Hepatocyte (in vitro differentiated cells): ENCODE measurements at regions not wholly inside any gene's neighbourhood (a gene's known extent, or its start where the extent isn't known, plus 50 kb on each side); places are given as distances from the start of the nearest gene placed in this dataset.

Experiments
- DNase-seq: peaks from one replicate; pipeline ENCODE4 v3.0.0-alpha.2; 2016; ENCODE audit warnings: low spot score
- H2AFZ ChIP-seq: fragments of 200-600 bp; sonication (generic); 2 replicates; pipeline ENCODE4 v1.6.0; 2016; ENCODE audit warnings: antibody characterized with exemption, mild to moderate bottlenecking
- H3K27ac ChIP-seq: fragments of 200-600 bp; sonication (generic); 2 replicates; pipeline ENCODE4 v1.5.1; 2016; ENCODE audit warnings: mild to moderate bottlenecking
- H3K27me3 ChIP-seq: fragments of 200-600 bp; sonication (generic); 2 replicates; pipeline ENCODE4 v1.6.1; 2016
- H3K36me3 ChIP-seq: fragments of 200-600 bp; sonication (generic); replicated peaks from 2 replicates; pipeline ENCODE4 v1.5.1; 2016; ENCODE audit warnings: low read depth; ENCODE audit not compliant: insufficient read depth
- H3K4me1 ChIP-seq: fragments of 200-600 bp; sonication (generic); 2 replicates; pipeline ENCODE4 v1.5.1; 2016; ENCODE audit warnings: mild to moderate bottlenecking, moderate library complexity; ENCODE audit not compliant: insufficient read depth
- H3K4me2 ChIP-seq: fragments of 200-600 bp; sonication (generic); 2 replicates; pipeline ENCODE4 v1.6.0; 2016
- H3K4me3 ChIP-seq: fragments of 200-600 bp; sonication (generic); 2 replicates; pipeline ENCODE4 v1.5.1; 2016; ENCODE audit warnings: mild to moderate bottlenecking
- H3K79me2 ChIP-seq: fragments of 200-600 bp; sonication (generic); 2 replicates; pipeline ENCODE4 v1.6.0; 2017; ENCODE audit warnings: mild to moderate bottlenecking
- H3K9me2 ChIP-seq: fragments of 200-600 bp; sonication (generic); replicated peaks from 2 replicates; pipeline ENCODE4 v1.6.0; 2017; ENCODE audit warnings: mild to moderate bottlenecking; ENCODE audit not compliant: insufficient read depth
- H3K9me3 ChIP-seq: fragments of 200-600 bp; sonication (generic); 2 replicates; pipeline ENCODE4 v1.5.1; 2016; ENCODE audit warnings: low read depth, mild to moderate bottlenecking
- H4K20me1 ChIP-seq: fragments of 200-600 bp; sonication (generic); 2 replicates; pipeline ENCODE4 v1.6.0; 2016; ENCODE audit warnings: mild to moderate bottlenecking; ENCODE audit not compliant: insufficient read depth, poor library complexity, severe bottlenecking
- CTCF ChIP-seq: fragments of 200-600 bp; sonication (generic); IDR thresholded peaks from 2 replicates; pipeline ENCODE4 v1.5.1; 2016; ENCODE audit warnings: antibody characterized with exemption, mild to moderate bottlenecking; ENCODE audit not compliant: poor library complexity
- EZH2 ChIP-seq: fragments of 200-600 bp; sonication (generic); IDR thresholded peaks from 2 replicates; pipeline ENCODE4 v1.6.1; 2016; ENCODE audit warnings: antibody characterized with exemption, mild to moderate bottlenecking, borderline replicate concordance
- EZH2phosphoT487 ChIP-seq: fragments of 200-600 bp; sonication (generic); IDR thresholded peaks from one replicate; pipeline ENCODE4 v1.6.1; 2018; ENCODE audit warnings: antibody characterized with exemption, mild to moderate bottlenecking, low read depth, moderate library complexity; ENCODE audit not compliant: unreplicated experiment, severe bottlenecking
- WGBS: methylation state at CpG from one replicate; pipeline ENCODE4 v1.1.6; 2016; ENCODE audit warnings: low lambda C conversion rate; ENCODE audit errors: missing lambda C conversion rate; 5-methylcytosine and 5-hydroxymethylcytosine counted together

- WGBS, result 75% methylated on average over 1 of the region's 1 CpG
- H3K79me2 ChIP-seq, result no peaks in the 10 kb centered on the region
- DNase-seq, result no peak
- H3K9me2 ChIP-seq, result no peaks in the 10 kb centered on the region
- H3K4me3 ChIP-seq, result no peak overlapping the region
- H3K9me3 ChIP-seq, result no peaks in the 10 kb centered on the region
- H3K27me3 ChIP-seq, result no peaks in the 10 kb centered on the region
- H4K20me1 ChIP-seq, result no peaks in the 10 kb centered on the region
- H3K36me3 ChIP-seq, result no peaks in the 10 kb centered on the region
- TF ChIP-seq EZH2phosphoT487, result no peak
- TF ChIP-seq EZH2, result no peak
- no peak for TF ChIP-seq CTCF
- no peak overlapping the region for H2AFZ ChIP-seq
- H3K27ac ChIP-seq, result no peak overlapping the region
- H3K4me1 ChIP-seq, result no peaks in the 10 kb centered on the region
- H3K4me2 ChIP-seq, result no peak overlapping the region
Measured at GRCh38 chr11:37770145-37770544, 1172.1 kb upstream of the RAG2 start.

DNA sequence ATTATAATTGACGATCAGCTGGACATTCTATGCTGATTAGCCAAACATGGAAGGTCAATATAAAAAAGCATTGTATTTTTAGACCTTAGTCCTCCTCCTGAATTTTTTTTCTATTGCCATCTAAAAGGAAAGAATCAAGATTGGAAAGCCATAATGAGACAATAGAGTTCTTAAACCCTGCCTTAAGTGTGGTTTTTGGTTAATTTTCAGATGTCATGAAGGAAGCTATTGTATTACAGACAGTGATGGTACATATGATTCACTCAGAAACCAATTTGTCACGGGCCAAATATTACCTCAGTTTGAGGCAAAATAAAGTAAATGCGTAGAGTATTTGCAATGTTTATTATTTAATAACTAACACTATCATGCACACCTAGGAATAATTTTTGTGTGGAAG lies 1164.0 kb upstream of the RAG2 start:
- Histone ChIP-seq H3K4me2 (no peak overlapping the region), H3K27me3 (no peaks in the 10 kb centered on the region), H3K9me2 (no peaks in the 10 kb centered on the region), H2AFZ (no peak overlapping the region), H4K20me1 (no peaks in the 10 kb centered on the region), H3K4me1 (no peaks in the 10 kb centered on the region), H3K4me3 (no peak overlapping the region), H3K27ac (no peak overlapping the region), H3K36me3 (no peaks in the 10 kb centered on the region), H3K9me3 (no peaks in the 10 kb centered on the region), H3K79me2 (no peaks in the 10 kb centered on the region)
- TF ChIP-seq CTCF, result no peak
- TF ChIP-seq EZH2phosphoT487, result no peak
- no peak for TF ChIP-seq EZH2
- no peak for DNase-seq
- WGBS, result 94% methylated on average over 3 of the region's 3 CpGs

DNA sequence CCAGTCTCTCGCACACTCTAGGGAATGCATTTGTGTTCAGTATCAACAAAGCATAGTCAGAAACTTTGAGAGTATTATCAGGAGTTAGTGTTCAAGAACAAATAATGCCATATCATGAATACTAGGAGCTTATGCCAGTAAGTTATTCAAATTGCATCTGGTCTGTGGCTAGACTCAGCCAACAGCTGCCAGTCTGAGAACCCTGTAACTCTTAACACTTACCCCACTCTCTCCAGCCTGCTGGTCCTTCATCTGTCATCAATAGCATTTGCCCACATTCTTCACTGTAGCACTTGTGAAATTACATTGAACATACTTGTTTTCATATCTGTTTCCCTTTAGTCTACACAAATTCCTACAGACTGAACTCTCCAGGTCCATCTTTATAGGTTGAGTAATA lies 1157.5 kb upstream of the RAG2 start:
- H3K4me1 ChIP-seq, result no peaks in the 10 kb centered on the region
- 95% methylated on average over 1 of the region's 1 CpG for WGBS
- H3K27me3 ChIP-seq, result no peaks in the 10 kb centered on the region
- H3K9me3 ChIP-seq, result no peaks in the 10 kb centered on the region
- no peaks in the 10 kb centered on the region for H3K36me3 ChIP-seq
- no peaks in the 10 kb centered on the region for H3K9me2 ChIP-seq
- no peak overlapping the region for H3K27ac ChIP-seq
- H4K20me1 ChIP-seq, result no peaks in the 10 kb centered on the region
- TF ChIP-seq CTCF (no peak), EZH2phosphoT487 (no peak), EZH2 (no peak)
- DNase-seq, result no peak
- H3K4me3 ChIP-seq, result no peak overlapping the region
- H3K4me2 ChIP-seq, result no peak overlapping the region
- no peaks in the 10 kb centered on the region for H3K79me2 ChIP-seq
- no peak overlapping the region for H2AFZ ChIP-seq

DNA sequence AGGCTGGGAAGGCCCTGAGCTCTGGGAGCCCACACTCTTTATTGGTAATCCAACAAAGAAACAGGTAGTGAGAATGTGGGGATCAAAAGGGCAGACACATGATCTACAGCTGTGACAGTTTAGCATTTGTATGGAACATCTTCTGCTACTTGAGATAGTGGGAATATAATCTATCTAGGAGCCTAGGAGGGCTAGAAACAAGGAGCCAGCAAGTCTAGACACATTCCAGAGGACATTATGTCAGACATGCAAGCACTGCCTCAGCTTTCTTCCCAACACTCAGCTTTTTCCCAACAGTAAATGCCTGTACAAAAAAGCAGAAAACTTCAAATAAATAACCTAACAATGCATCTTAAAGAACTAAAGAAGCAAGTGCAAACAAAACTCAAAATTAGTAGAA lies 1150.6 kb upstream of the RAG2 start:
- no peaks in the 10 kb centered on the region for H3K27me3 ChIP-seq
- no peak overlapping the region for H3K4me3 ChIP-seq
- TF ChIP-seq CTCF, result no peak
- no peak for TF ChIP-seq EZH2
- no peak for TF ChIP-seq EZH2phosphoT487
- H3K9me3 ChIP-seq, result no peaks in the 10 kb centered on the region
- H3K9me2 ChIP-seq, result no peaks in the 10 kb centered on the region
- H3K4me1 ChIP-seq, result no peaks in the 10 kb centered on the region
- DNase-seq, result no peak
- H2AFZ ChIP-seq, result no peak overlapping the region
- H3K36me3 ChIP-seq, result no peaks in the 10 kb centered on the region
- H4K20me1 ChIP-seq, result no peaks in the 10 kb centered on the region
- H3K4me2 ChIP-seq, result no peak overlapping the region
- no peak overlapping the region for H3K27ac ChIP-seq
- H3K79me2 ChIP-seq, result no peaks in the 10 kb centered on the region
